WTC11 (cell line): ENCODE measurements at regions not wholly inside any gene's neighbourhood (a gene's known extent, or its start where the extent isn't known, plus 50 kb on each side); places are given as distances from the start of the nearest gene placed in this dataset.

Experiments used
- CREM ChIP-seq: sonication (generic); formaldehyde crosslinking; IDR thresholded peaks from 2 replicates; pipeline ENCODE4 v1.8.1; 2022; ENCODE audit warnings: mild to moderate bottlenecking, missing genetic modification reagents, moderate library complexity
- GRHL2 ChIP-seq: fragments of 250-450 bp; sonication (Bioruptor Pico); IDR thresholded peaks from 2 replicates; pipeline ENCODE4 v1.8.0; 2022; ENCODE audit warnings: mild to moderate bottlenecking, moderate library complexity; ENCODE audit not compliant: insufficient replicate concordance, severe bottlenecking
- NFATC4 ChIP-seq: fragments of 250-450 bp; sonication (Bioruptor Pico); IDR thresholded peaks from 2 replicates; pipeline ENCODE4 v1.9.0; 2021; ENCODE audit warnings: mild to moderate bottlenecking
- NFYB ChIP-seq: sonication (generic); formaldehyde crosslinking; conservative IDR thresholded peaks from 2 replicates; pipeline ENCODE4 v1.8.0; 2022; ENCODE audit warnings: low read depth, missing genetic modification reagents
- TF ChIP-seq, protein P1 (sequence below): fragments of 200-600 bp; IDR thresholded peaks from 2 replicates; pipeline ENCODE4 v1.8.0; 2022; ENCODE audit warnings: antibody characterized with exemption
- TF ChIP-seq, protein P2 (sequence below): sonication (generic); formaldehyde crosslinking; IDR thresholded peaks from 2 replicates; pipeline ENCODE4 v1.8.1; 2022; ENCODE audit warnings: low read depth, missing genetic modification reagents, borderline replicate concordance
- TF ChIP-seq, protein P3 (sequence below): sonication (generic); formaldehyde crosslinking; IDR thresholded peaks from 2 replicates; pipeline ENCODE4 v1.8.0; 2022; ENCODE audit warnings: mild to moderate bottlenecking, missing genetic modification reagents
- TF ChIP-seq, protein P4 (sequence below): sonication (generic); formaldehyde crosslinking; conservative IDR thresholded peaks from 2 replicates; pipeline ENCODE4 v1.8.1; 2022; ENCODE audit warnings: mild to moderate bottlenecking, missing genetic modification reagents

DNA sequence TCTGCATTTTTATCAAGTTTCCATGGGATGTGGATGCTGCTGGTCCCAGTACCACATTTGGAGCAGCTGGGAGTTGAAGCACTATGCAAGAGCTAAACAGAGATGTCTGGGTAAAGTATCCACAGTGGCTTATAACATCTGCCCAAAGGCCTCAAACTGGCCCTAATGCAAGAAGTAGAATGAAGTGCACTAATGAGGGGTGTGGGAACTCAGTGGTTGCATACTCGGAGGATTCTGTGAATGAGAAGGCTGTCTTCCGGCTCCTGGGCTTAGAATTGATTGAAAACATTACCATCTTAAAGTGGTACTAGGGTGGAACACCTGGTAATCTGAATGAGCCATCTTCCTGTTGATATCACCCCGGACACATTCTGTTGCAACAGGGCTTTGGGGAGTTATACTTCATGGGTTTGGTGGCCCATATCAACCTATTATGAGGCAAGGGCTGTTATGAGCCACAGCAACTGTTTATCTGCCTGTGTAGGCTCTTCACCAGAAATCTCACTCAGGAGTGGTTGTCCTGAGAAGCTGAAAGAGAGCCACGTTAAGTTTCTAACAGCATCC lies 54.7 kb upstream of the SNRPB2 start:
- TF ChIP-seq, protein P1, sequence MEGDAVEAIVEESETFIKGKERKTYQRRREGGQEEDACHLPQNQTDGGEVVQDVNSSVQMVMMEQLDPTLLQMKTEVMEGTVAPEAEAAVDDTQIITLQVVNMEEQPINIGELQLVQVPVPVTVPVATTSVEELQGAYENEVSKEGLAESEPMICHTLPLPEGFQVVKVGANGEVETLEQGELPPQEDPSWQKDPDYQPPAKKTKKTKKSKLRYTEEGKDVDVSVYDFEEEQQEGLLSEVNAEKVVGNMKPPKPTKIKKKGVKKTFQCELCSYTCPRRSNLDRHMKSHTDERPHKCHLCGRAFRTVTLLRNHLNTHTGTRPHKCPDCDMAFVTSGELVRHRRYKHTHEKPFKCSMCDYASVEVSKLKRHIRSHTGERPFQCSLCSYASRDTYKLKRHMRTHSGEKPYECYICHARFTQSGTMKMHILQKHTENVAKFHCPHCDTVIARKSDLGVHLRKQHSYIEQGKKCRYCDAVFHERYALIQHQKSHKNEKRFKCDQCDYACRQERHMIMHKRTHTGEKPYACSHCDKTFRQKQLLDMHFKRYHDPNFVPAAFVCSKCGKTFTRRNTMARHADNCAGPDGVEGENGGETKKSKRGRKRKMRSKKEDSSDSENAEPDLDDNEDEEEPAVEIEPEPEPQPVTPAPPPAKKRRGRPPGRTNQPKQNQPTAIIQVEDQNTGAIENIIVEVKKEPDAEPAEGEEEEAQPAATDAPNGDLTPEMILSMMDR, result no peak
- TF ChIP-seq CREM (CRISPR knock-in tag) (no peak), NFYB (no peak), NFATC4 (no peak), GRHL2 (no peak)
- TF ChIP-seq, protein P2, sequence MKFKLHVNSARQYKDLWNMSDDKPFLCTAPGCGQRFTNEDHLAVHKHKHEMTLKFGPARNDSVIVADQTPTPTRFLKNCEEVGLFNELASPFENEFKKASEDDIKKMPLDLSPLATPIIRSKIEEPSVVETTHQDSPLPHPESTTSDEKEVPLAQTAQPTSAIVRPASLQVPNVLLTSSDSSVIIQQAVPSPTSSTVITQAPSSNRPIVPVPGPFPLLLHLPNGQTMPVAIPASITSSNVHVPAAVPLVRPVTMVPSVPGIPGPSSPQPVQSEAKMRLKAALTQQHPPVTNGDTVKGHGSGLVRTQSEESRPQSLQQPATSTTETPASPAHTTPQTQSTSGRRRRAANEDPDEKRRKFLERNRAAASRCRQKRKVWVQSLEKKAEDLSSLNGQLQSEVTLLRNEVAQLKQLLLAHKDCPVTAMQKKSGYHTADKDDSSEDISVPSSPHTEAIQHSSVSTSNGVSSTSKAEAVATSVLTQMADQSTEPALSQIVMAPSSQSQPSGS, result no peak
- TF ChIP-seq, protein P3, sequence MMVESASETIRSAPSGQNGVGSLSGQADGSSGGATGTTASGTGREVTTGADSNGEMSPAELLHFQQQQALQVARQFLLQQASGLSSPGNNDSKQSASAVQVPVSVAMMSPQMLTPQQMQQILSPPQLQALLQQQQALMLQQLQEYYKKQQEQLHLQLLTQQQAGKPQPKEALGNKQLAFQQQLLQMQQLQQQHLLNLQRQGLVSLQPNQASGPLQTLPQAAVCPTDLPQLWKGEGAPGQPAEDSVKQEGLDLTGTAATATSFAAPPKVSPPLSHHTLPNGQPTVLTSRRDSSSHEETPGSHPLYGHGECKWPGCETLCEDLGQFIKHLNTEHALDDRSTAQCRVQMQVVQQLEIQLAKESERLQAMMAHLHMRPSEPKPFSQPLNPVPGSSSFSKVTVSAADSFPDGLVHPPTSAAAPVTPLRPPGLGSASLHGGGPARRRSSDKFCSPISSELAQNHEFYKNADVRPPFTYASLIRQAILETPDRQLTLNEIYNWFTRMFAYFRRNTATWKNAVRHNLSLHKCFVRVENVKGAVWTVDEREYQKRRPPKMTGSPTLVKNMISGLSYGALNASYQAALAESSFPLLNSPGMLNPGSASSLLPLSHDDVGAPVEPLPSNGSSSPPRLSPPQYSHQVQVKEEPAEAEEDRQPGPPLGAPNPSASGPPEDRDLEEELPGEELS (CRISPR knock-in tag), result no peak
- TF ChIP-seq, protein P4, sequence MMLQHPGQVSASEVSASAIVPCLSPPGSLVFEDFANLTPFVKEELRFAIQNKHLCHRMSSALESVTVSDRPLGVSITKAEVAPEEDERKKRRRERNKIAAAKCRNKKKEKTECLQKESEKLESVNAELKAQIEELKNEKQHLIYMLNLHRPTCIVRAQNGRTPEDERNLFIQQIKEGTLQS, result no peak
